ENCODE measurements at regions not wholly inside any gene's neighbourhood (a gene's known extent, or its start where the extent isn't known, plus 50 kb on each side); places are given as distances from the start of the nearest gene placed in this dataset.

- peaks cover 4% of the 10 kb centered on the region for H3K9me3 Mint-ChIP-seq
- H3K27ac Mint-ChIP-seq (ENCODE audit: unreplicated experiment), result no peak overlapping the region
- DNase-seq (ENCODE audit: low read depth, low spot score), result no peak
- peaks cover 40% of the 10 kb centered on the region for H3K4me1 Mint-ChIP-seq
- no peak for TF ChIP-seq CTCF (conservative IDR thresholded peaks at IDR 0.05)
- H3K27me3 Mint-ChIP-seq (ENCODE audit: low read depth), result no peaks in the 10 kb centered on the region
- peaks cover 3% of the 10 kb centered on the region for H3K36me3 Mint-ChIP-seq (ENCODE audit: low read depth)
- no peak overlapping the region for H3K4me3 Mint-ChIP-seq
Observed at GRCh38 chr1:81323862-81324261, 476.9 kb upstream of the ADGRL2 start.

- H3K27me3 Mint-ChIP-seq (ENCODE audit: low read depth), result no peaks in the 10 kb centered on the region
- no peak for TF ChIP-seq CTCF (conservative IDR thresholded peaks at IDR 0.05)
- H3K4me3 Mint-ChIP-seq, result no peak overlapping the region
- H3K27ac Mint-ChIP-seq (ENCODE audit: unreplicated experiment), result peak overlapping the region; percentile 57
- H3K4me1 Mint-ChIP-seq, result peaks cover 33% of the 10 kb centered on the region
- H3K9me3 Mint-ChIP-seq, result peaks cover 4% of the 10 kb centered on the region
- H3K36me3 Mint-ChIP-seq (ENCODE audit: low read depth), result peaks cover 3% of the 10 kb centered on the region
- DNase-seq (ENCODE audit: low read depth, low spot score), result no peak
Observed at GRCh38 chr1:81317191-81317590, 483.5 kb upstream of the ADGRL2 start.

GRCh38 chr1:81314513-81315233 is 486.1 kb upstream of the ADGRL2 start:
- DNase-seq (ENCODE audit: low read depth, low spot score), result no peak
- H3K4me1 Mint-ChIP-seq, result peaks cover 56% of the 10 kb centered on the region
- no peak for TF ChIP-seq CTCF (conservative IDR thresholded peaks at IDR 0.05)
- no peak overlapping the region for H3K4me3 Mint-ChIP-seq
- no peaks in the 10 kb centered on the region for H3K9me3 Mint-ChIP-seq
- H3K27me3 Mint-ChIP-seq (ENCODE audit: low read depth), result no peaks in the 10 kb centered on the region
- H3K27ac Mint-ChIP-seq (ENCODE audit: unreplicated experiment), result peak overlapping the region; percentile 32
- no peaks in the 10 kb centered on the region for H3K36me3 Mint-ChIP-seq (ENCODE audit: low read depth)

DNA sequence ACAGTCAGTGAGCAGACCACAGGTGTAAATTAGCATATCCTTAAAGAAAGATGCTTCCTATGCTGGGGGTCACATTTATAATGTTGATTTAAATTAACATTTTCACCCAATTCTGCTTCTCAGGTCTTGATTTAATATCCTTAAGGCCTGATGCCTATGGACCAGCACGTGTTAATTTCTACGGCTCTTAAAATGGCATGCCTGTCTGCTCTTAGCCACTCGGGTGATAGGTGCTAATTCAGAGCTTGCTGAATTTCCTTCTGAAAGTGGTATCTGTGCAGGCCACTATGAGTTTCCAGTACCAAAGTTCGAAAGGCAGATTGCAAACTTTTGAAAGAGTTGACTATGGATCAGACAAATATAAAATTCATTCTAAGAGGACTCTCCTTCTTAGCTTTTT is 487.4 kb upstream of the ADGRL2 start:
- no peak for DNase-seq (ENCODE audit: low read depth, low spot score)
- no peak for TF ChIP-seq CTCF (conservative IDR thresholded peaks at IDR 0.05)
- Mint-ChIP-seq H3K27me3 (ENCODE audit: low read depth) (no peaks in the 10 kb centered on the region), H3K4me1 (peaks cover 67% of the 10 kb centered on the region), H3K4me3 (no peak overlapping the region), H3K36me3 (ENCODE audit: low read depth) (no peaks in the 10 kb centered on the region), H3K9me3 (no peaks in the 10 kb centered on the region), H3K27ac (ENCODE audit: unreplicated experiment) (no peak overlapping the region)

GRCh38 chr1:81312272-81312754 is 488.4 kb upstream of the ADGRL2 start:
- Mint-ChIP-seq H3K27me3 (ENCODE audit: low read depth) (no peaks in the 10 kb centered on the region), H3K36me3 (ENCODE audit: low read depth) (no peaks in the 10 kb centered on the region), H3K27ac (ENCODE audit: unreplicated experiment) (peak overlapping the region; percentile 46), H3K4me1 (peaks cover 74% of the 10 kb centered on the region), H3K9me3 (no peaks in the 10 kb centered on the region), H3K4me3 (peak overlapping the region; percentile 8)
- TF ChIP-seq CTCF (conservative IDR thresholded peaks at IDR 0.05), result no peak
- DNase-seq (ENCODE audit: low read depth, low spot score), result no peak
